NCI-H226 (cell line): ENCODE measurements at regions not wholly inside any gene's neighbourhood (a gene's known extent, or its start where the extent isn't known, plus 50 kb on each side); places are given as distances from the start of the nearest gene placed in this dataset.
"Not testable (repeated sequence)": the region's sequence is repeated elsewhere in the genome, so short reads cannot be mapped to it uniquely, and the experiment has no call there.

Experiments used
- DNase-seq: peaks from one replicate; pipeline ENCODE4 v3.0.0-alpha.2; 2015

DNA sequence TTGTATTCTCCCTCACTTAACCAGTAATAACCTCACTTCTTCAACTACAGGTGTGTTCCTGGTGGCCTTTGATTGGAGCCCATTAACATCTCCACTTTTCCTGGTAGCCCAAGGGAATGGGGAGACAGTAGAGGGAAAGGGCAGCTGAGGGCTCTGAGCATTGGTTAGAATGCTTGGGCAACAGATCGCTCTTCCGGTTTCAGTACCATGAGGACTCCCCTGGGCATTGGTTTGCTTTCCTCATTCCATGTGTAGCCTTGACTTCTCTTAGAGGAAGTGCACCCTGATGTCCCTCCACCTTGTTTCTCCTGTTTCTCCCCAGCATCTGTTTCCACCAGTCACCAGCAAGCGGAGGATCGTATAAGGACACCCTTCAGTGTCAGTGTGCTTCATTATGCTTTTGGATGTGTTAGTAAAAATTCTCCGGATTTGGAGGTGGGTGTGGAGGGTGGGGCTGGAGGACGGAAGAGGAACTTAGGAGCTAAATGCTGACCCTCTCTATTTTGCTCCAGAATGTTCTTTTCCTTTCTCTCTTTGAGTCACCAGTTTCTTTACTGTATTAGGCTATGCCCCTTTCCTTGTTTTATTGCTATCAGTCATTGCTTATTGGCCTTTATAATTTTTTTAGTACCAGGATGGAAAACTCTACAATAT, 50.6 kb upstream of the ZNG1B start:
- DNase-seq = not testable (repeated sequence)

DNA sequence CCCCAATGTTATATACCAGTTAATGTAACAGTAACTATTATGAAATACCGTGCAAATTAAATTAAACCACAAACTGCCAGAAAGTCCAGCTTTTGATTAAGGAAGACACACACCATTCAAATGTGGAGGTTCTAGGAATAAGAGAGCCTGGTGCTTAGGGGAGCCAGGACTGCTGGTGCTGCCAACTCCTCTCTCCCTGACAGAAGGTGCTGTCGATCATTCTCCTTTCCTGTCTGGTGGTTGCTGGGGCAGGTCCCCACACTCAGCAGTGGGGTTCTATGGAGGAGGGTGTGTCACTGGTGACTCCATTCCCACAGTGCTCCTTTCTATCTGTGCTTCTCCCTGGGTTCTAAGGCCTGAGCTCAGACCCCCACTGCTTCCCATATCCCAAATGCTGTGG, 57.9 kb upstream of the ZNG1B start:
- not testable (repeated sequence) for DNase-seq

DNA sequence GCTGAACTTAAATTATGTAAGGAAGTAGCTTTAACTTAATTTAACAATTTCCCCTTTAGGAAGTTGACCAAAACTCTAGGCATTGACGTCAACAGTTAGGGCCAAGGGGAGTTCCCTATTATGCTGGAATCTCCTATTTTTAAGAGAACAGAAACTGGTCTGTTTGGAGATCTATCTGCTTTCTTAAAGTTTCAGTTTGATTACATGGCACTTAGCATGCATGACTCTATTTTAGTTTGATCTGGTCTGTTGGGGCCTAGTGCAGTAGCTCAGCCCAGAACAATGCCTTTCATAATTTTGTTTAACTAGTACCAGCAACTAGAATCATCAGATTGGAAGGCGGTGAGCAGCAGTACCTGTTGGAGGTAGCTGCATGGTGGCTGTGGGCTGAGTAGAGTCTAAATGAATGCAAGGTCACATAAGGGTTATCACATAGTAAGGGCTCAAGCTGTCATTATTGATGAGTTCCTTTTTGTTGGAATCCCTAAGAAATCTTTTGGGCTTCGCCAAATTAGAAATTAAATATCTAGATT, 60.5 kb upstream of the ZNG1B start:
- no peak for DNase-seq

DNA sequence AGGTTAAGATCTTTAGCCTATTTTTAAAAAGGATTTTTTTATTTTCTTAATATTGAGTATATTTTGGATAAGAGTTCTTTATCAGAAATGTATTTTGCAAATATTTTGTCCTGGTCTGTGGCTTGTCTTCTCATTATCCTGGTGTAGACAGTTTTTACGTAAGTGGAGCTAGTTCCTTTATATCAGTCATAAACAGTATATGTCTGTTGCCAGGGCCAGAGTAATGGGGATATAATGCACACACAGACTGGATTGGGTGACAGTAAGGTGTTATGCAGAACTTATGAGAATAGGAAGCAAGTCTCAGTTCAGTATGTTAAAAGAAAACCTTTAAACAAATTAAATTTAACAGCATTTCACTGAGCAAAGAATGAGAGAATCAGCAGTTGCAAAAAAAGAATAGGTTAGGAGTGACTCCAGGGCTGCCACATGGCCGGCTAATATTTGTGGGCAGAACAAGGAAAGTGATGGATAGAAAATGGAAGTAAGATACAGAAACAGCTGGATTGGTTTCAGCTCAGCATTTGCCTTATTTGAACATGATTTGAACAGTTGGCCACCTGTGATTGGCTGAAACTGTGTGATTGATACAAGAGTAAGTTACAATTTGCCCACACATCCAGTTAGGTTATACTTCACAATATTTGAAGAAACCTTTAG, 61.1 kb upstream of the ZNG1B start:
- no peak for DNase-seq

DNA sequence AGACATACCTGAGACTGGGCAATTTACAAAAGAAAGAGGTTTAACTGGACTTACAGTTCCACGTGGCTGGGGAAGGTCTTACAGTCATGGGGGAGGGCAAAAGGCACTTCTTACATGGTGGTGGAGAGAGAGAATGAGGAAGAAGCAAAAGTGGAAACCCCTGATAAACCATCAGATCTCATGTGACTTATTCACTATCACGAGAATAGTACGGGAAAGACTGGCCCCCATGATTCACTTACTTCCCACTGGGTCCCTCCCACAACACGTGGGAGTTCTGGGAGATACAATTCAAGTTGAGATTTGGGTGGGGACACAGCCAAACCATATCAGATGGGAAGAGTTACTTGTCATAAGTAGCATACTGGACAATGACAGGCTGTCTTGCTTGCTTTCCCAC, 62.6 kb upstream of the ZNG1B start:
- DNase-seq = not testable (repeated sequence)

DNA sequence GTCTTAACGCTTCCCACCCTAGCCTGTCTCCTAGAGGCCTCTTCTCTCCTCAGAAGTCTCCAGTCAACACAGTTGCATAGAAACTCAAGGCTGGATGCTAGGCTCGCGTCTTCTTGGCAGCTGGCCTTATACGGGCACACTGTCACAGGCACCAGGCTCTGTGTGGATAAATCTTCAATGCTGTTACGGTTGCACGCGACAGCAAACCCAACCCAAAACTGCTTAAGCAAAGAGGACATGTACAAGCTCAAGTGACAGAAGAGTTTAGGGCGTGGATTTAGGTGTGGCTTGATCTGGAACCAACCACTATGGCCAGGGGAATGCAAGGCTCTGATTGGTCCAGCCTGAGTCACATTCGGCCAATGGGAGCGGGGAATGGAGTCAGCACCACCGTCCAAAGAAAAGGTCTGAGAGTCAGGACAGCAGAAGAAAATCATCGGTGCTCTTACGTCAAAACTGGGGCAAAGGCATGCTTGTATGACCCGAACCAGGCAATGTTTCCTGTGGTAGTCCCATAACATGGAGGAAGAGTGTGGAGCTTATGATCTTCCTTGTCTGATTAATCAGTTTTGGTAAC, 65.1 kb upstream of the ZNG1B start:
- DNase-seq = not testable (repeated sequence)

DNA sequence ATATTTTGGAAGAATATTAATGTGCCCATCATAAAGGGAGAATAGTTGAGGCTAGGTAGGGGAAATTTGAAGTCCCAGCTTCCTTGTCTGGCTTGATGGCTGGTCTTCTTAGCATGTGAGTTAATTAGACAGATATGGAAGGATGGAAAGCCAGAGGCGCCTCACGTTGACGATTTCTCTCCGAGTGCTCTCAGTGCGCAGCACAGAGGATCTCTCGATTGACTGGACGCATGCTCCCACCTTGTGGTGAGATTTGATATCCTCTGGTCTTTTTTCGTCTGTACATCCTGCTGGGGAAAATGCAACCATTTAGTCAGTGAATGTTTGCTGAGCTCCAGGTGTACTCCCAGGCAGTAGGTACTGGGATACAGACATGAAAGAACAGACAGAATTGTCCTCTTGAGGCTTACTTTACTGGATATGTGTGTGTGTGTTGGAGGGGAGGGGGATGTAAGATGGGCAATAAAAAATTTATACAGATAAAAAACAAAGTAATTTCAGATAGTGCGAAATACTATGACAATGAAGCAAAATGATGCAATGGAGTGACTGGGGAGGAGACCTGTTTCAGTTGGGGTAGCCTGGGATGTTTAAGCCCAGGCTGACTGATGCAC, 66.9 kb upstream of the ZNG1B start:
- peak; percentile 43 for DNase-seq

DNA sequence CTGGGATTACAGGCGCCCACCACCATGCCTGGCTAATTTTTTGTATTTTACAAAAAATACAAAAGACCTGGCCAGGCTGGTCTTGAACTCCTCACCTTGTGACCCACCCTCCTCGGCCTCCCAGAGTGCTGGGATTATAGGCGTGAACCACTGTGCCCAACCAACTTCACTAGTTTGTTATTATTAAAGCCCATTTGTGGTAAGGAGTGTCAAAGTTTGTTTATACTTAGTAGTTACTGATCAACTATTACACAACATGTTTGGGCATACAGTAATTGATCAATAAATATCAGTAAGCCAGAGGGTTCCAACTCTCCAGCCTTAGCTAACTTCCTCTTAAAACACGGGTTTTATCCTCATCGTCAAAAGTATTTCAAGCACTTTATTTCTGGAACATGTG, 67.5 kb upstream of the ZNG1B start:
- DNase-seq = no peak

DNA sequence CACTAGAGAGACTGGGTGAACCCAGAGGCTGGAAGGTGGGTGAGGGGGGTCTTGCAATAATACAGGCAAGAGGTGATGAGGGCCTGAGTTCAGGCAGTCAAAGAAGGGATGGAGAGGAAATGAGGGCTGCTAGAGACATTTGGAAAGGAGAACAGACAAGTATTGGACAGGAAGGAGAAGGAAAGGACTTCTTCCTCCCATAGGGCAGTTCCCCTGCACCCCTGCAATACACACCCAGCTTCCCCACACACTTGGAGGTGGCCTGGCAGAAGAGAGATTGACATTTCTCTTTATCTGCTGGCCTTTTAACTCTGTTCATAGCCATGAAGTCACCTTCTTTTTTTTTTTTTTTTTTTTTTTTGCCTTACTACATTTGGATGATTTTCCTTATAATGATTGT, 68.9 kb upstream of the ZNG1B start:
- not testable (repeated sequence) for DNase-seq

DNA sequence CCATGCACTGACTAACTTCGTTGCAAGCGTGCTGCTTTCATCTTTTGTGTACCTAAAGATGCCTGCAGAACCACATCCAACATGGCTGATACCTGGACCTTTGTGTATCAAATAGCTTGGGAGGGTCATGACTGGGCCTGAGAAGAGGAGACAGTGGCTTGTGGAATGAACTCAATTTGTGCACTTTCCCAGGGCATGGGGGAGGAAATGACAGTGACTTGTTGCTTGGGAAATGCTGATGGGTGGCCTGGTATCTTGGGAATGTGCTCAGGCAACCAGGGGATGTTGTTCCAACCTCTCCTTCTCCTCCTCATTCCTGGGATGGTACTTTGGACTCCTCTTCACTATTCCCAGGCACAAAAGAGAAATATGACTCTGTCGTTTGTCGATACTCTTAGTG, 70.7 kb upstream of the ZNG1B start:
- DNase-seq = not testable (repeated sequence)

DNA sequence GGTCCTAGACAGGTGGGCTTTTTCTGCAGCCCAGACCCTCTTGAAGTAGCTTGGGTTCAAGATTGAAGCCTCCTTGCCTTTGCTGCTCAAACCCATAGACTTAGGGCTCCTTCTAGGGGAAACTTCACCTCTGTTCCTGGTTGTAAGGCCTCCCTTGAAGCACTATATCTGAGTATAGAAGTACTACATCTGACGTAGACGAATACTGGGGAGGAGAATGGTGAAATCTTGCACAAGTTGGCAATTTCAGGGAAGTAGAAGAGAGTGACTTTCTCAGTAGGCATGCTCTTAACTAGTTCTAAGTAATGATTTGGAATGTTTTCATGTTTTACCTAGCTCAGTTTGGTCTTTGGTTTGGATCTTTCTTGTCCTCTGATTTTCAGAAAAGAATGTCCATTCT, 71.7 kb upstream of the ZNG1B start:
- not testable (repeated sequence) for DNase-seq

DNA sequence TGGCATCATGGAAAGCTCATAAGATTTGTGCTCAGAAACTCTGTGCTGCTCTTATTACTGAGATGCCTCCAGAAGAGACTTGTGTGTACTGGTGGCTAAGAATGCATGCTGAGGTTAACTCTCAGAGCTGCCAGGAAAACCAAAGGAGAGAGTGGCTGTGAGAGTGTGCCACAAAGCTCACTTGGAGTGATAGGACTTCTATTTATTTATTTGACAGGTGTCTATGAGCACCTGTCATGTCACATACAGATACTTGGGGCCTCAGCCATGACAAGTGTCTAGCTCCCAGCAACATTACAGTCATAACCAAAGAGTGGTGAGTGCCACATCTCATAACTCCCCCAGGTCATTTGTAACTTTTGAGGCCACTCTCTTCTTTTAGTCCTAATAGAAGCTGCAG, 72.2 kb upstream of the ZNG1B start:
- DNase-seq = not testable (repeated sequence)

DNA sequence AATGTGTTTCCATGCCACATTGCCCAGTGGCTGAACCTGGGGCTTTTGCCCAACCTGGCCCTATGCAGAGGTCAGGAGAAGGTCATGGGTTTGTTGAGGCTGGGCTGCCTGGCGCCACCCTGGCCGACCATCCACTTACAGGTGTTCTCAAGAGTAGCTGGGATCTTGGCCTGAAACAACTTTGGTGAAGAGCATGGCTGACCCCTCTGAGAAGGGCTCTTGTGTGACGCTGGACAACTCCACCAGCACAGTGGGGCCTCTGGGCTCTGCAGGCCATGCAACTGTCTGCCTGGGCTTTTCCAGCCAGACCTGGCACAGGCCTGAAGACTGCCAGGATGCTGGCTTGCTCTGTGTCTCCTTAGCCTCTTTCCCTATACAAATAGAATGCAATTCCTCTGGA, 76.4 kb upstream of the ZNG1B start:
- no peak for DNase-seq

DNA sequence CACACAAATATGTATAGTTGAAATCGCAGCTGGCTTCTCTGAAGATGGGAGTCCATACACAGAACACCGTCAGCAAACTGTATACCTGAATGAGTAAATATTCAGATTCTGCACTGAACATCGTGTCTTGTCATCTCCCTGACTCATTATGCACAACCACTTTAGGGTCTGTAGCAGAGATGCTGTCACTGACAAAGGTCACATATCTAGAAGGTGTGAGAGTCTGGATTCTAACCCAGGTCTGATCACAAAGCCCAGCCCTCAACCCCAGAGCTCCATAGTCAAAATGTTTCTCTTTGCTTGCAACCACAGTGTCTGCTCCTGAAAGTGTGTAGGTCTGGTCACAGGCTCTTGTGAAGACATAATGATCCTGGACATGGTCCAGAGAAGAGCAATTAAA, 78.3 kb upstream of the PAX8 start:
- no peak for DNase-seq

DNA sequence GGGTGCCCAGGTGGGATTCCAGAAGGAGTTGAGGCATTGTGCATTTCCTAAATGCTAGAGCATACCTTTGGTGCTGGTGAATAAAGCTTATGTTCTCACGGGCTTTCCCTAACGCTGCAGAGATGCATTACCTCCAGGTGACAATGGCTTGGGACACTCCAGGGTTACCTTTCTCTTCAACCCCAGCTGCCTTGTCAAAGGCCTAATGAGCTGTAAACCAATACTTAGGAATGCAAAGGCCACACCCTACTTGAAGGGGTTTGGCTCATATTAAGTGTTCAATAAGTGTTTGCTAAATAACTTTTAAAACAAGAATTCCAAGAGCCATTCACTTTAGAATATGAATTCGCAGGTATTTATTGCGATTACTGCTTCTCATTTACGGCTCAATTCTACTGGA, 77.6 kb upstream of the PAX8 start:
- DNase-seq = not testable (repeated sequence)

DNA sequence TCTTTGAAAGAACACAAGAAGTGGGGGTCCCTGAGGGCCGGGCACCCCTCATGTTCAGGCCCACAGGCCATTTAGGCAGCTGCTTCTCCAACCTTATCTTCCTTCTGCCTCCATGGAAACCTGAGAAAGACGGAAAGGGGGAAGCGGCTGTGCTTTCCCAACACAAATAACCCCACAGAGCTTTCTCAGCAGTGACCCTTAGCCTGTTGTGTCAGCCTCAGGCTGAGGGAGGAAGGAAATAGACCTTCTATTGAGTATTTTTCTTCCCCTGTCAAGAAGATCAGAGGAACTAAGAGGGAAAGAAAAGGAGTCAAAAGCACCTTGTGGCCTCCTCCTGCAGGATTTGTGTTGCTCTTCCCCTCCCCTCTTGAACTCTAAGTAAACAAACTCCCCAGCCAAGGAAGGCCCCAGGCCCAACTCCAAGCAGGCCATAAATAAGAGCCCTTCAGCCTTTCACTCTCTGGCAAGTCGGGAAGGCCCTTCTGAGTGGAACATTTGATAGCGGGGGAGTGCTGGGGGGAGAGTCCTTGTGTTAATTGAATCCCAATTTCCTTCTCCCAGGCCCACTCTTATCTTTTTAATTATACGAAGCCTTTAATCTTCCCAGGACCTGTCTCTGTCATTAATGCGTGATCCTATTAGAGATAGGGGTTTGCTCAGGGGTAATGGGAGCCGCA, 76.8 kb upstream of the PAX8 start:
- DNase-seq = not testable (repeated sequence)

DNA sequence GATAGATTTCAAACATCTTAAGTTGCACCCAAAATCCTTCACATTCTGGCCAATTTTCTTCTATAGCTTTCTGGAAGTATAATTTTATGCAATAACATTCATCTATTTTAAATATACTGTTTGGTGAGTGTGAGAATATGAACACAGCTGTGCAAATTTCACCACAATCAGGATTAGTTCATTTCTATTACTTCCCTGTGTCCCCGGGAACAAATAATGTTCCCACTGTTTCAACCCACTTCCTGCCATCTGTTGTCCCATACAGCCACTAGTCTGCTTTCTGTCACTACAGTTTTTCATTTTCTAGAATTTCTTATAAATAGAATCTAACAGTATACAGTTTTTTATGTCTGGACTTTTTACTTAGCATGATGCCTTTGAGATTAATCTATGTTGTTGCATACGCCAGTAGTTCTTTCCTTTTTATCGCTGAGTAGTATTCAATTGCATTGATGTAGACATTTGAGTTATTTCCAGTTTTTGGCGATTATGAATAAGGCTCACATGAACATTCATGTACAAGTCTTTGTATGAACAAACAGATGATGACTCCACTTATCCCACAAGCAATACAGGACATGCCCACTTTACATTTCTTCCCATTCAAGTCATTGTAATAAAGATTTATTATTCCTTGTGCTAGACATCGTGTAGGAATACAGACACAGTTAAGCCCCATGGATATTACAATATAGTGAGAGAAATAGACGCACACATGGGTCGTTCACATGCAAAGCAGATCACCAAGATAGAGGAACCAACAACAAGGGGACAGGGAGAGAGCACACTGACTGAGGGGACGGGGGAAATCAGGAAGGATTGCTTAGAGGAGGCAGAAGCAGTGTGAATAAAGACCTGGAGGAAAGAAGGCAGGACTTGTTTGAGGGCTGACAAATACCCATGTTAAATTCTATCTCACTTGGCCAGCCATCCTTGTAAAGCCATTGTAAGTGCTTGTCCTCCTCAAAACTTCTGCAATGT, 72.9 kb upstream of the PAX8 start:
- no peak for DNase-seq

DNA sequence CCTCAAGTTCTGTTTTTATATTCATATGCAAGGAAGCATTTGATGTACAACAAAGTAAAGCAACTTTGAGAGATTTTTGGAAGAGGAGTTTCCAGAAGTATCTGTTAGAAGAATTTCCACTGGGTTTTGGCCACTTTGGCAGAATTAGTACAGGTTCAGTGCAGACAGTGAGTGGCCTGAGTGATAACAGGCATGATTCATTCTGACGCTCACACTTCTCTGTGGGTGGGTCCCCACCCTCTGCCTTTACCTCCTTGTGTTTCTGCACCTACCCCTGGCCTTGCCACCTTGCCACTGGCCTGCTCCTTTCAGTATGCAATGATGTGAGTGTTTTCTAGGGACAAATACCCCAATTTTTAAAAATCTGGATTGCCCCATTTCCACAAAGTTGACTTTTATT, 65.1 kb upstream of the PAX8 start:
- peak; percentile 32 for DNase-seq

DNA sequence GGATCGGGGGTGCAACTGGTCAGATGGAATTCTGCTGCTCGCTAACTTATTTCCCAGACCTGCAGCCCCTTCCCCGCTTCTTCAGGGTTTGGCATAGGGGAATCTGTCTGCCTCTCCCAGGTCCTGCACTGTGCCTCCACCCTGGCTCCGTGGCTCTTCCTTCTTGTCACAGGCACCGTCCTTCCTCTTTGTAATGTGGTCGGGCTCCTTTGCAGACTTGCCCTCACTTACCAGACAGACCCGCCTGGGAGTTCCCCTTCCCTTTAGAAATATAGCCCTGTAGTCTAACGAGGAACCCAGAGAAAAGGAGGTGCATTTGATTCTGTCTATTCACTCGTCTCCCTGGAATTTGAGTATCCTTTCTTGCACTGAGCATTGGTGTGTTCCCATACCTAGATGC, 63.9 kb upstream of the PAX8 start:
- DNase-seq = no peak

DNA sequence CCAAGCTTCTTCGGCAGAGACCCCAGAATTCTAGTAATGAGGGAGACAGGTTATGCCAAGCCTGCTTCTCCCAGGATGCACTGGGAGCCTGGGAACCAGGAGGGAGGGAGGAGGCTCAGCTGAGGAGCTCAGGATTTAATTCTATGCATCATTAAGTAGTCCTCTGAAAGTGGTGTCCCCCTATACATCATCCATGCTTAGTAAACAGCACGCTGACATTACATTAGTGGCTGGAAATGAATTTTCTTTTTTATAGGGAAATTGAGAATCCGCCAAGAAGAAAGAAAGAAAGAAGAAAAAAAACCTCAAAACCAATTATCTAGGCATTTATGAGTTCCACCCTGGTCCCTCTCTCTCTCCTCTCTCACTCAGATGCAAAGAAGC, 63.1 kb upstream of the PAX8 start:
- not testable (repeated sequence) for DNase-seq

DNA sequence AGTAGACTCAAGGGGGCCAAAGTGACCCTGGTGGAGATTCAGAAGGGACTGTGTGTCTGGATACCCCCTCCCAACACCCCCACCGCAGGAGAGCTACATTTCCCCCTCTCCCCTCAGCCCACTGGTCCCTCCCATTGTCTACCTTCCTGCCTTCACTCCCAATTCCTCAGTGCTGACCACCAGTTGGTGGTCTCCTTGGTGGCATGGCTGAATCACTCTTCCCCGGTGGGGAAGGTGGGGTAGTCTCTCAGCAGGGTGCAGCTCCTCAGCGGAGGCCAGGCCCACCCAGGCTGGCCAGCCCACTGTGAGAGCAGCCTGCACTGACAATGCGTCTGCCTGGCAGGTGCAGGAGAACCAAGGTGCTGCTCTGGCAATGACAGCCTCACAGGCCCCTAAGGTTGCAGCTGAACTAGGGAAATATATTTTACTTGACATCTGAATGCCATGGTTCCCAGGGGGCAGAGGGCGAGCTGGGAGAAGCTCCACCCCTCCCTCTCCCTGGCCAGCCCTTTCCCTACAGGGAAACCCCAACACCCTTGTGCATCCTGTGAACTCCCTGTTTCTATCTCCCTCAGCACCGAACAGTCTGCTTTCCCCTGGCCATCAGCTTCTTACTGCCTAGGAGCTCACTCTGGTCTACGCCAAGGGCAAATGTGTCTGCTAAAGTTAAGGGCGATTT, 62.6 kb upstream of the PAX8 start:
- DNase-seq = no peak
